Right ventricle myocardium superior (tissue), 1 donor: ENCODE measurements at regions not wholly inside any gene's neighbourhood (a gene's known extent, or its start where the extent isn't known, plus 50 kb on each side); places are given as distances from the start of the nearest gene placed in this dataset.

ENCODE experiments used
- ATAC-seq: fragments of 200-7000 bp; cut with Tn5 transposase; one replicate; pipeline ENCODE4 v1.9.1; 2020; ENCODE audit warnings: mild to moderate bottlenecking; ENCODE audit not compliant: poor library complexity
- DNase-seq: peaks from one replicate; pipeline ENCODE4 v3.0.0-alpha.2; 2020
- intact Hi-C: fragments of 100-400 bp; cut with DNase I; formaldehyde crosslinking; loops from one replicate; pipeline ENCODE4 v1.11.2; 2022
- donor health status: DM: no; HTN: yes; CAD: no; lungs with severe emphysema.

- ATAC-seq (no peak), DNase-seq (no peak)
- intact Hi-C loops, result no loop called here
Measured at GRCh38 chr20:48425817-48426612, 401.8 kb downstream of the PREX1 start.

- no peak for ATAC-seq
- no peak for DNase-seq
- intact Hi-C loops, result no loop called here
Measured at GRCh38 chr20:48425321-48425720, 402.5 kb downstream of the PREX1 start.

DNA sequence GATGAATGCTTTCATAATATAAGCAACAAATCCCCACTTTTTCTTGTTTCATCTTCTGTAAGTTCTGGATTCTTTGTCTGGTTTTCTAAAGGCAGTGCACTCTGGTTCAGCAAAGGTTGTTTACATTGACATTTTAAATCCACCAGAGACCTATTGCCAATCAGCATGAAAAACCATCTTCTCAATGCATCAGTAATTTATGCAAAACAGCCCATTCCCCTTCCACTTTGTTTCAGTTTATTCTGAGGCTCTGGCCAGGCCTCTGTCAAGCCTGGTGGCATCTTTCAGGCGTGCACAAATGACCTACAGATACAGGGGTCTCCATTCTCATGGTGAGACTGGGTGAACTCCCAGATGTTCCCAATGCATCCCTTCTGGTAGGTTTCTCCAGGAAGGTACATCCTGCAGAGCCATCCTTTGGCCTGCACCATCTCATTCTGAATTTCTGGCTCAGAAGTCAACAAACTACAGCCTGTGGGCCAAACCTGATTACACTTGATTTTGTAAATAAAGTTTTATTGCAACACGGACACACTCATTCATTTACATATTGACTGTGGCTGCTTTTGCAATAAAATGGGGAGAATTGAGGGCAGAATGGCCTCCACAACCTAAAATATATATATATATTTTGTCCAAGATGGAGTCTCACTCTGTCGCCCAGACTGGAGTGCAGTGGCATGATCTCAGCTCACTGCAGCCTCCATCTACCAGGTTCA, 405.4 kb downstream of the PREX1 start:
- no peak for ATAC-seq
- DNase-seq, result no peak
- intact Hi-C loops, result no loop called here

GRCh38 chr20:48421547-48421946, 406.3 kb downstream of the PREX1 start:
- no peak for ATAC-seq
- DNase-seq, result no peak
- intact Hi-C loops, result no loop called here

- no peak for DNase-seq
- intact Hi-C loops, result no loop called here
- no peak for ATAC-seq
Measured at GRCh38 chr20:48420176-48420575, 407.6 kb downstream of the PREX1 start.

DNA sequence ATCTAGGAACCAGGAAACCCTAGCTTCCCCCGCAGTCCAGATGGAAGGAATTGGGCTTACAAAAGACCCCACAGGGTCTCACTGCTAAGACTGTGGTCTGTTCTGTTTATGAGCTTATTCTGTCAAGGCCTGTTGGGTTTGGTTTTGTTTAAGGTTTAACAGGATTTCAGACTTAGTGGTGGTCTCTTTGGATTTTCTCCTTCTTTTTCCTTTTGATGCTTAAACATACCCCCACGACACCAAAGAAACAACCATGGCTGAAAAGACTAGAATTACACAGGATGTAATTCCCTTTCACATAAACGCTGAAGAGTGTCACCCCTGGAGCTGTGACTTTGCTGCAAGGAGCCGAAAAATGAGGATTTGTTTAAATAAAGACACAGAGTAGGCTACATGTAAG, 408.6 kb downstream of the PREX1 start:
- ATAC-seq, result no peak
- intact Hi-C loops, result no loop called here
- DNase-seq, result no peak

DNA sequence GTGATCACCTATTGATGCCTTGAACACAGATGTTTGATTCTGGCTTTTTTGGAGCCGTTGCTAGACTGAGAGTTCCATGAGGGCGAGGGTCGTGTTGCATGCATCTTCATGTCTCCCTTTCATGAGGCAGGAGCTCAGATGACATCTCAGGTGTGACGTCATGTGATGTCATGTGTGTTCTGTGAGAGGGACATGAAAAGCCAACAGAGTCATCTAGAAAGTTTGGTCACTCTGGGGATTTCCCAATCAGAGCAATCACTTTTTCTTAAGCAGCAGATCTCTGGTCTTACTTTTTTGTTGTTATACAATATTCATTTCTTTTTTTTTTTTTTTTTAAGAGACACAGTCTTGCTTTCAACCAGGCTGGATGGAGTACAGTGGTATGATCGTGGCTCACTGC, 411.8 kb downstream of the PREX1 start:
- no peak for DNase-seq
- intact Hi-C loops, result no loop called here
- ATAC-seq, result no peak

- DNase-seq (no peak), ATAC-seq (no peak)
- intact Hi-C loops, result no loop called here
Measured at GRCh38 chr20:48414786-48415185, 413.0 kb downstream of the PREX1 start.

DNA sequence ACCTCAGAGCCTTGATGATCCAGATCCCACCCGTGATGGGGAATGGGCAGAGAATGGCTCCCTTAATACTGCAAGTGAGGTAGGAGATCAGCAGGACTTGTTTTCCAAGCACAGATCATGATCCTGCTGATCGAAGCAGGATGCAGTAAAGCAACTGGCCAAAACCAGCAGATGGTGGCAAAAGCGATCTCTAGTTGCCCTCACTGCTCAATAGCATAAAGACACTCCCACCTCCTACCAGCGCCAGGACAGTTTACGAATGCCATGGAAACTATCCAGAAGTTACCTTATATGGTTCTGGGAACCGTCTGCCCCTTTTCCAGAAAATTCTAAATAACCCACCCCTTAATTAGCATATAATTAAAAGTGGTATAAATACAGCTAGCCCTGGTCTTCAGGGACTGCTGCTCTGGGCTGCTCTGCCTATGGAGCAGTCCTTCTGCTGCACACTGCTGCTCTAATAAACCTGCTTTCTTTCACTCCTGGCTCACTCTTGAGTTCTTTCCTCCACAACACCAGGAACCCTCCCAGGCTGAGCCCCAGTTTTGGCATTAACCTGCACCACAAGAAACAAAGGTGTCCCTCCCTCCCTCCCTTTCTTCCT, 415.8 kb downstream of the PREX1 start:
- ATAC-seq (no peak), DNase-seq (no peak)
- intact Hi-C loops, result no loop called here

DNA sequence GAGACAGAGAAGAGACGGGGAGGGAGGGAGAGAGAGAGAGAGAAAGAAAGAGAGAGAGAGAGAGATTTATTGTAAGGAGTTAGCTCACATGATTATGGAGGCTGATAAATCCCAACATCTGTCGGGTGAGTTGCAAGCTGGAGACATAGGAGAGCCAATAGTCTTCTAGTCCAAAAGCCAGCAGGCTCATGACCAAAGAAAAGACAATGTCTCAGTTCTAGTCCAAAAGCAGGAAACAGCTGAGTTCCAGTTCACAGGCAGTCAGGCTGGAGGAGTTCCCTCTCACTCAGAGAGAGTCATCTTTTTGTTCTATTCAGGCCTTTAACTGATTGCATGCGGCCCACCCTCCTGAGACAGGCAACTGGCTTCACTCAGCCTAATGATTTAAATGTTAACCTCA, 416.6 kb downstream of the PREX1 start:
- DNase-seq, result no peak
- intact Hi-C loops, result no loop called here
- peak; percentile 68 for ATAC-seq

DNA sequence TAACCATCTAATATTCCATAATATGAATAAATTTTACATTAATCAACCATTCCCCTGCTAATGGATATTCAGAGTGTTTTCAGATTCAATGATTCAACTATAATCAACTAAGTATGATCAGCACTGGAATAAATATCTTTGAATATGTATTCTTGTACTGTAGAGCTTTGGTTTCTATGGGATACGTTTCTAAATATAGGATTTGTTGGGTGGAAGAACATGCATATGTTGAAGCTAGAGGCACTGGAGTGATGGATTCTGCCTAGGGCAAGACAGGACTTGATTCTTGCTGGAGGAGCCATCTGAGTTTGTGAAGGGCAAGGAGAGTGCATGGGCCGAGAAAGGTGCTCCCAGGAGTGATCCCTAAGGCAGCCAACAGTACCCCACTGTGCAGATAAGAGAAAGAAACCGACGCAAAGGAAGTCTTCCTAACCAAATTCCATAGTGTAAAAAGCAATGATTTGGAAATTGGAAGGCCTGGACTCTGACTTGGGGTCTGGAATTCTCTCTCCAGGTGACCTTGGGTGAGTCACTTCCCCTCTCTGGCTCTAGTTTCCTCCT, 418.7 kb downstream of the PREX1 start:
- no peak for ATAC-seq
- intact Hi-C loops, result no loop called here
- DNase-seq, result no peak

DNA sequence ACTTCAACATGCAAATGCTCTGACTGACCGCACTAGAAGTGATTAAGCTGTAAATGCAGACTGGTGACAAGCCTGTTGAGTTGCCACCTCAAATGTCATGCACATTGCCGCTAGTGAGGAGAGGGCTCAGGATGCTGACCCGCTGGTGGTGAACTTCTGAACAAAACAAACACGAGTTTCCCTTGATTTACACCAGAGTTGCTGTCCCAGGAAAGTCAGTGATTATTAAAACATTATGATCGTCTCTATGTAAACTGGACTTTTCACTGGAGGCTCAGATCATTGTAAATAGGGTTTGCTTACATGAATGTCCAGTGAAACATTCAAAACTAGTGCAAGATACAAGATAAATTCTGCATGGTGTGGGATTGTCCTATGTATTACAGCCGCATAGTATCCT, 420.1 kb downstream of the PREX1 start:
- DNase-seq (no peak), ATAC-seq (no peak)
- intact Hi-C loops, result no loop called here

DNA sequence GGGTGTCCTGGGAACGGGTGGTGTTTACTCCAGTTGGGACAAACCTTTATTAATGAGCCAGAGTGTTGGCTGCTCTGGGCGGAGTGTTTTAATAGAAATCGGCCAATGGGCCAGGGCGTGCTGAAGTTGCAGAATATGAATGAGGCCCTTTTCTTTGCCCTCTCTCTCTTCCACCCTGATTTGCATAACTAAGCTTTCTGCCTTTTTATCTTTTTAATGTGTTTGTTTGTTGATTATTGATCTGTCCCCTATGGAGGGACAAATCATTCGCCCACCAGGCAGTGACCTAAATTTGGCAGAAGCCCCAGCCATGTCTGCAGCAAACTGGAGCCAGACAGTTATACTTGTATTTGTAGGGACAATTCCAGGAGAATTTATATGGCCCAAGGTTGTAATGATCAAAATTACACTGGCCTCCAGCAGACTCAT, 420.9 kb downstream of the PREX1 start:
- intact Hi-C loops, result no loop called here
- DNase-seq (no peak), ATAC-seq (peak; percentile 34)

- intact Hi-C loops, result no loop called here
- ATAC-seq (no peak), DNase-seq (no peak)
Measured at GRCh38 chr20:48406498-48406897, 421.3 kb downstream of the PREX1 start.

GRCh38 chr20:48405909-48406308, 421.9 kb downstream of the PREX1 start:
- DNase-seq, result no peak
- intact Hi-C loops, result no loop called here

GRCh38 chr20:48404598-48404997, 423.2 kb downstream of the PREX1 start:
- ATAC-seq (no peak), DNase-seq (no peak)
- intact Hi-C loops, result no loop called here

More at GRCh38 chr20:48405909-48406308, 421.9 kb downstream of the PREX1 start:
- ATAC-seq, result no peak

GRCh38 chr20:48403167-48403761, 424.5 kb downstream of the PREX1 start:
- DNase-seq (no peak), ATAC-seq (no peak)
- intact Hi-C loops, result no loop called here

- DNase-seq (no peak), ATAC-seq (peak; percentile 76)
- intact Hi-C loops, result no loop called here
Measured at GRCh38 chr20:48401359-48401758, 426.4 kb downstream of the PREX1 start.

DNA sequence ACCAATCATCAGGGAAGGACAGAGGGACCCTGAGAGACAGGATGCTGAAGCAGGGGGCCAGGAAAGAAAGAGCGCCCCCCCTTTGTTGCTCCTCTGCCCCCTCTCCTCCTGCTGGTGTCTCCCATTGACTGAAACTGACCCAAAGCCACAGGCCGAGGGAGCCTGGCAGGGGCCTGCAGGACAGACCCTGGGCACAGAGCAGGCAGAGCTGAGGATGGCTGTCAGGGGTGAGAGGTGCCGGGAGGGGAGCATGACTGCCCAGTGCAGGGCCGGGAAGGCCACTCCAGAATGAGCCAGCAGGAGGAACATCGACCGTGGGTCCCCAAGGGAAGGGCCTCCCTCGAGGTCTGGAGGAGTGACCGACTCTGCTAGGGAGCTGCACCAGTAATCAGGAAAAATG, 427.8 kb downstream of the PREX1 start:
- intact Hi-C loops, result no loop called here
- no peak for ATAC-seq
- DNase-seq, result no peak
